Neural progenitor cell (in vitro differentiated cells): ENCODE measurements at regions not wholly inside any gene's neighbourhood (a gene's known extent, or its start where the extent isn't known, plus 50 kb on each side); places are given as distances from the start of the nearest gene placed in this dataset.

Experiments used
- DNase-seq: peaks from one replicate; pipeline ENCODE4 v3.0.0-alpha.2; 2016; ENCODE audit warnings: low spot score
- H2AFZ ChIP-seq: fragments of 200-600 bp; sonication (generic); replicated peaks from 2 replicates; pipeline ENCODE4 v1.6.1; 2016; ENCODE audit warnings: antibody characterized with exemption
- H3F3A ChIP-seq: fragments of 200-600 bp; sonication (generic); 2 replicates; pipeline ENCODE4 v1.6.1; 2016; ENCODE audit warnings: antibody characterized with exemption, low read depth
- H3K27ac ChIP-seq: fragments of 200-600 bp; sonication (generic); 2 replicates; pipeline ENCODE4 v1.5.1; 2016; ENCODE audit warnings: mild to moderate bottlenecking
- H3K27me3 ChIP-seq: fragments of 200-600 bp; sonication (generic); 2 replicates; pipeline ENCODE4 v1.6.1; 2016; ENCODE audit warnings: mild to moderate bottlenecking, moderate library complexity
- H3K36me3 ChIP-seq: fragments of 200-600 bp; sonication (generic); 2 replicates; pipeline ENCODE4 v1.5.1; 2016
- H3K4me1 ChIP-seq: fragments of 200-600 bp; sonication (generic); 2 replicates; pipeline ENCODE4 v1.6.1; 2016; ENCODE audit warnings: mixed run types
- H3K4me2 ChIP-seq: fragments of 200-600 bp; sonication (generic); 2 replicates; pipeline ENCODE4 v1.6.1; 2016
- H3K4me3 ChIP-seq: fragments of 200-600 bp; sonication (generic); 2 replicates; pipeline ENCODE4 v1.5.1; 2016
- H3K79me2 ChIP-seq: fragments of 200-600 bp; sonication (generic); 2 replicates; pipeline ENCODE4 v1.6.1; 2016; ENCODE audit warnings: low read depth
- H3K9ac ChIP-seq: fragments of 200-600 bp; sonication (generic); 2 replicates; pipeline ENCODE4 v1.6.1; 2016
- H3K9me3 ChIP-seq: fragments of 200-600 bp; sonication (generic); 2 replicates; pipeline ENCODE4 v1.5.1; 2016; ENCODE audit warnings: low read depth
- H4K20me1 ChIP-seq: fragments of 200-600 bp; sonication (generic); 2 replicates; pipeline ENCODE4 v1.6.1; 2016; ENCODE audit warnings: low read depth
- H3K27ac Mint-ChIP-seq: 3 replicates; pipeline ENCODE4 v1.8.0; 2021; ENCODE audit warnings: mixed read lengths
- H3K27me3 Mint-ChIP-seq: 2 replicates; pipeline ENCODE4 v1.8.0; 2022; ENCODE audit warnings: low read depth, mild to moderate bottlenecking, inconsistent platforms, moderate library complexity, mixed read lengths; ENCODE audit not compliant: insufficient read depth
- H3K36me3 Mint-ChIP-seq: 3 replicates; pipeline ENCODE4 v1.8.0; 2021; ENCODE audit warnings: mixed read lengths
- H3K4me1 Mint-ChIP-seq: 3 replicates; pipeline ENCODE4 v1.8.0; 2021; ENCODE audit warnings: mixed read lengths
- H3K4me3 Mint-ChIP-seq: 3 replicates; pipeline ENCODE4 v1.8.0; 2021; ENCODE audit warnings: mild to moderate bottlenecking, moderate library complexity, mixed read lengths
- H3K9me3 Mint-ChIP-seq: 3 replicates; pipeline ENCODE4 v1.8.0; 2020; ENCODE audit warnings: mixed read lengths
- EZH2 ChIP-seq: fragments of 200-600 bp; sonication (generic); IDR thresholded peaks from 2 replicates; pipeline ENCODE4 v1.6.1; 2017; ENCODE audit warnings: antibody characterized with exemption, mild to moderate bottlenecking, moderate library complexity
- EZH2phosphoT487 ChIP-seq: fragments of 200-600 bp; sonication (generic); IDR thresholded peaks from 2 replicates; pipeline ENCODE4 v1.6.1; 2017; ENCODE audit warnings: antibody characterized with exemption
- TF ChIP-seq, protein P1 (sequence below): fragments of 200-600 bp; sonication (generic); IDR thresholded peaks from 2 replicates; pipeline ENCODE4 v1.5.1; 2017; ENCODE audit warnings: antibody characterized with exemption, mild to moderate bottlenecking

DNA sequence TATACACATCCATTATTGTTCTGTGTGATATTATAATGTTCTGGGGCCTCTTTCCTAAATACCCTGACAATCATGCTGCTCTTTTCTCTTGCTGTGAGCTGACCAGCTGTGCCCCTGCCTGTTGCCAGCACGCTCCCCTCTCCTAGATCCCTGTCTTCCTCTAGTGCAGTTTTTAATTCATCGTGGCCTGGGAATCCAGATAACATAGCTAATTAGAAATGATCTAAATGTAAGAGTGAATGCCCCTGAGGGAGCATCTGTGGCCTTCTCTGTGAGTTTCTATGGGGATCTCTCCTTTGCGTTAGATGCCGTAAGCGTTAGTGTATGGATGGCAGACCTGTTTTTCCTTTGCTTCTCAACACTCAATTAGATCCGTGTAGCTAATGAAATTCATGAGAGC lies 434.3 kb downstream of the SPRY1 start:
- no peaks in the 10 kb centered on the region for H3F3A ChIP-seq
- Mint-ChIP-seq H3K4me1 (peaks cover 31% of the 10 kb centered on the region), H3K4me3 (peak overlapping the region; percentile 48), H3K9me3 (peaks cover 21% of the 10 kb centered on the region), H3K27me3 (no peaks in the 10 kb centered on the region), H3K27ac (peak overlapping the region; percentile 77), H3K36me3 (peaks cover 5% of the 10 kb centered on the region)
- no peaks in the 10 kb centered on the region for H3K79me2 ChIP-seq
- H3K9me3 ChIP-seq, result no peaks in the 10 kb centered on the region
- no peaks in the 10 kb centered on the region for H3K27me3 ChIP-seq
- no peaks in the 10 kb centered on the region for H4K20me1 ChIP-seq
- H3K27ac ChIP-seq, result no peak overlapping the region
- H3K4me2 ChIP-seq, result no peak overlapping the region
- no peak overlapping the region for H3K9ac ChIP-seq
- no peaks in the 10 kb centered on the region for H3K36me3 ChIP-seq
- H3K4me1 ChIP-seq, result peaks cover 5% of the 10 kb centered on the region
- no peak overlapping the region for H2AFZ ChIP-seq
- no peak for DNase-seq
- no peak for TF ChIP-seq EZH2
- no peak overlapping the region for H3K4me3 ChIP-seq

DNA sequence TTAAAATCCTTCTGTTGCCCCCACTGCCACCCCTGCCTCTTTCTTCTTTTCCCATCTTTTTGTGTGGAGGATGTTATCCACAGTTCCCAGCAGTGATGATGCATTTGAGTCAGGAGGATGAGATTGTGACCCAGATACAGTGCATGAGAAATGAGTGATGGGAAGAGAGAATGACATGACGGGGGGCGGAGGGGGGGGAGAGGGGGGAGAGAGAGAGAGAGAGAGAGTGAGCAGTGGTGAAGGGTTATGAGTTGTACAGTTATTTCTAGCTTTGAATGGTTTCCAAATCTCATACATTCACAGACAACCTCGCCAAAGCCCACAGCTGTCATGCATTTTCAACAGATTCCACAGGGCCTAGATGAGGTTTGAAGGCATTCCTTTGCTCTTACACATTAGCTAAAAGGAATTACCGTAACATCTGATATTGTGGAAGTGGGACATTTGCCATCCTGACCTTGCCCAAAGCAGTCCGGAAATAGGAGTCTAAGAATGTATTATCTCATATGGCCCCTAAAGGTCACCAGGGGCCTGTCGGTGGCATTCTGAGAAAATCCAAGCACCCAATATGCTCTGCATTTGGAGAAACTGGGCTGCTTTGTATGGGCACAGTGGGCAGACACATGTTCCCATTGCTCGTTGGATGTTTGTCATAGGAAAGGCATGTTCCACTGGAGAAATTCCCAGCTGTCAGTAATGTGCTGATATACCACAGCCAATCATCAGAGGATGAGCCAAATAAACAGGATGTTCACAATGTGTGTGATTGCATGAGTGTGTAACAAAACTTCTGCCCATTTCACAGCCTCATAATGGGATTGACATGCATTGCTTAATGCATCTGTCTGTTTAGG lies 435.8 kb downstream of the SPRY1 start:
- Mint-ChIP-seq H3K27ac (peak overlapping the region; percentile 38), H3K4me3 (no peak overlapping the region), H3K36me3 (peaks cover 5% of the 10 kb centered on the region), H3K4me1 (peaks cover 37% of the 10 kb centered on the region), H3K27me3 (peaks cover 2% of the 10 kb centered on the region), H3K9me3 (peaks cover 19% of the 10 kb centered on the region)
- H3K4me1 ChIP-seq, result peaks cover 5% of the 10 kb centered on the region
- no peaks in the 10 kb centered on the region for H3F3A ChIP-seq
- H3K79me2 ChIP-seq, result no peaks in the 10 kb centered on the region
- H3K27ac ChIP-seq, result no peak overlapping the region
- H3K9ac ChIP-seq, result no peak overlapping the region
- H3K27me3 ChIP-seq, result no peaks in the 10 kb centered on the region
- H3K4me3 ChIP-seq, result no peak overlapping the region
- no peaks in the 10 kb centered on the region for H3K36me3 ChIP-seq
- TF ChIP-seq, protein P1, sequence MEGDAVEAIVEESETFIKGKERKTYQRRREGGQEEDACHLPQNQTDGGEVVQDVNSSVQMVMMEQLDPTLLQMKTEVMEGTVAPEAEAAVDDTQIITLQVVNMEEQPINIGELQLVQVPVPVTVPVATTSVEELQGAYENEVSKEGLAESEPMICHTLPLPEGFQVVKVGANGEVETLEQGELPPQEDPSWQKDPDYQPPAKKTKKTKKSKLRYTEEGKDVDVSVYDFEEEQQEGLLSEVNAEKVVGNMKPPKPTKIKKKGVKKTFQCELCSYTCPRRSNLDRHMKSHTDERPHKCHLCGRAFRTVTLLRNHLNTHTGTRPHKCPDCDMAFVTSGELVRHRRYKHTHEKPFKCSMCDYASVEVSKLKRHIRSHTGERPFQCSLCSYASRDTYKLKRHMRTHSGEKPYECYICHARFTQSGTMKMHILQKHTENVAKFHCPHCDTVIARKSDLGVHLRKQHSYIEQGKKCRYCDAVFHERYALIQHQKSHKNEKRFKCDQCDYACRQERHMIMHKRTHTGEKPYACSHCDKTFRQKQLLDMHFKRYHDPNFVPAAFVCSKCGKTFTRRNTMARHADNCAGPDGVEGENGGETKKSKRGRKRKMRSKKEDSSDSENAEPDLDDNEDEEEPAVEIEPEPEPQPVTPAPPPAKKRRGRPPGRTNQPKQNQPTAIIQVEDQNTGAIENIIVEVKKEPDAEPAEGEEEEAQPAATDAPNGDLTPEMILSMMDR, result no peak
- TF ChIP-seq EZH2phosphoT487 (no peak), EZH2 (no peak)
- no peak for DNase-seq
- no peaks in the 10 kb centered on the region for H3K9me3 ChIP-seq
- H2AFZ ChIP-seq, result no peak overlapping the region
- no peaks in the 10 kb centered on the region for H4K20me1 ChIP-seq
- no peak overlapping the region for H3K4me2 ChIP-seq

- no peak overlapping the region for H2AFZ ChIP-seq
- Mint-ChIP-seq H3K9me3 (peaks cover 19% of the 10 kb centered on the region), H3K4me3 (no peak overlapping the region), H3K27ac (peak overlapping the region; percentile 14), H3K4me1 (peaks cover 43% of the 10 kb centered on the region), H3K27me3 (peaks cover 2% of the 10 kb centered on the region), H3K36me3 (peaks cover 5% of the 10 kb centered on the region)
- H3K4me1 ChIP-seq, result peaks cover 5% of the 10 kb centered on the region
- H4K20me1 ChIP-seq, result no peaks in the 10 kb centered on the region
- TF ChIP-seq EZH2phosphoT487, result no peak
- TF ChIP-seq, protein P1, result no peak
- TF ChIP-seq EZH2, result no peak
- no peaks in the 10 kb centered on the region for H3K79me2 ChIP-seq
- H3K4me2 ChIP-seq, result no peak overlapping the region
- H3F3A ChIP-seq, result no peaks in the 10 kb centered on the region
- no peak overlapping the region for H3K9ac ChIP-seq
- H3K27ac ChIP-seq, result no peak overlapping the region
- H3K4me3 ChIP-seq, result no peak overlapping the region
- H3K36me3 ChIP-seq, result no peaks in the 10 kb centered on the region
- no peak for DNase-seq
- H3K9me3 ChIP-seq, result no peaks in the 10 kb centered on the region
- no peaks in the 10 kb centered on the region for H3K27me3 ChIP-seq
These were observed 436.6 kb downstream of the SPRY1 start for GRCh38 chr4:123833171-123833643.
